Spleen (tissue), 11 donors: ENCODE measurements at regions not wholly inside any gene's neighbourhood (a gene's known extent, or its start where the extent isn't known, plus 50 kb on each side); places are given as distances from the start of the nearest gene placed in this dataset.

ENCODE experiments used
- DNase-seq: peaks from one replicate; pipeline ENCODE4 v3.0.0-alpha.2; 2020
- H3K27ac ChIP-seq, 8 donors: fragments of 200-600 bp; sonication (generic) in 7 of 8; 1 replicate in 4 of 8; 2 replicates in 4 of 8; pipeline versions ENCODE4 v1.5.0 to v1.8.0; 2016 to 2021; ENCODE audit warnings: inconsistent platforms in 4 of 8, mild to moderate bottlenecking in 4 of 8, moderate library complexity in 1 of 8
- H3K27me3 ChIP-seq, 7 donors: fragments of 200-600 bp; sonication (generic) in 6 of 7; replicated peaks in 1 of 7; 1 replicate in 4 of 7; 2 replicates in 3 of 7; pipeline versions ENCODE4 v1.5.0 to v1.8.0; 2016 to 2021; ENCODE audit warnings: inconsistent platforms in 3 of 7, mild to moderate bottlenecking in 1 of 7
- H3K36me3 ChIP-seq, 6 donors: fragments of 200-600 bp; sonication (generic) in 5 of 6; 1 replicate in 4 of 6; 2 replicates in 2 of 6; pipeline versions ENCODE4 v1.5.0 to v1.8.0; 2016 to 2021; ENCODE audit warnings: inconsistent platforms in 2 of 6
- H3K4me1 ChIP-seq, 6 donors: fragments of 200-600 bp; sonication (generic) in 5 of 6; 1 replicate in 3 of 6; 2 replicates in 3 of 6; pipeline versions ENCODE4 v1.5.0 to v1.8.0; 2016 to 2021; ENCODE audit warnings: inconsistent platforms in 3 of 6
- H3K4me3 ChIP-seq, 8 donors: fragments of 200-600 bp; sonication (generic) in 7 of 8; 1 replicate in 4 of 8; 2 replicates in 4 of 8; pipeline versions ENCODE4 v1.5.0 to v1.8.0; 2016 to 2021; ENCODE audit warnings: inconsistent platforms in 4 of 8, mild to moderate bottlenecking in 4 of 8, moderate library complexity in 2 of 8
- H3K9me3 ChIP-seq, 8 donors: fragments of 200-600 bp; sonication (generic) in 7 of 8; 1 replicate in 4 of 8; 2 replicates in 4 of 8; pipeline versions ENCODE4 v1.5.0 to v1.8.0; 2016 to 2021; ENCODE audit warnings: inconsistent platforms in 4 of 8
- POLR2A ChIP-seq, 3 donors: fragments of 450-650 bp; IDR thresholded peaks; one replicate each; pipeline ENCODE4 v1.5.1; 2017; ENCODE audit warnings: antibody characterized with exemption in 3 of 3, mild to moderate bottlenecking in 1 of 3
- POLR2AphosphoS5 ChIP-seq, 3 donors: sonication (generic); formaldehyde crosslinking; IDR thresholded peaks; one replicate each; pipeline ENCODE4 v1.5.1; 2017; ENCODE audit warnings: antibody characterized with exemption in 3 of 3
- WGBS, 5 donors: extraction: QIAGEN DNeasy Blood & Tissue Kit in 3 of 5; methylation state at CpG; one replicate each; pipeline versions ENCODE4 v1.1.5 to v1.1.7; 2013 to 2018; 5-methylcytosine and 5-hydroxymethylcytosine counted together
- intact Hi-C: fragments of 100-400 bp; cut with DNase I; formaldehyde crosslinking; loops from one replicate; pipeline ENCODE4 v1.15.0; 2023; ENCODE audit warnings: low total_unique reads
- TF ChIP-seq, protein P1 (sequence below), 11 experiments: fragments of 200-600 bp in 7 of 11; fragments of 450-650 bp in 4 of 11; sonication (generic) in 4 of 11; IDR thresholded peaks in 8 of 11; conservative IDR thresholded peaks in 3 of 11; 1 replicate in 7 of 11; 2 replicates in 4 of 11; pipeline versions ENCODE4 v1.4.0 to v1.8.0; 2016 to 2021; ENCODE audit warnings: antibody characterized with exemption in 11 of 11, inconsistent platforms in 4 of 11, mild to moderate bottlenecking in 1 of 11
- donor health status: healthy with polysubstance abuse.
- donor health status: DM: no; HTN: no; CAD: no; lungs with moderate emphysema.
- donor health status: DM: no; HTN: no; CAD: no.
- donor health status: Bipolar disorder and iron deficiency.
- donor health status: healthy.
- donor health status: DM: no; HTN: no; CAD: no.
- donor health status: DM: yes; HTN: yes; CAD: no.

DNA sequence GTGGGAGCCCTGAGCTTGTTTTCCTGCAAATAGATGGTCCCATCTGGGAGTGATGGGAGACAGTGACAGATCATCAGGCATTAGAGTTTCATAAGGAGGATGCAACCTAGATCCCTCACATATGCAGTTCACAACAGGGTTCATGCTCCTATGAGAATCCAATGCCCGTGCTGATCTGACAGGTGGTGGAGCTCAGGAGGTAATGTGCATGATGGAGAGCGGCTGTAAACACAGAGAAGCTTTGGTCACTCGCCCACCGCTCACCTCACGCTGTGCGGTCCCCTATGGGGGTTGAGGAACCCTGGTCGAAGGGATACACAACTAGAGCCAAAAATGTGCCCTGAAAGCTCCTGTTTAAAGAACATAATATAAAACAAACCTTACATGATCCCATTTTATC lies 88.5 kb upstream of the CREB5 start:
- TF ChIP-seq, protein P1, sequence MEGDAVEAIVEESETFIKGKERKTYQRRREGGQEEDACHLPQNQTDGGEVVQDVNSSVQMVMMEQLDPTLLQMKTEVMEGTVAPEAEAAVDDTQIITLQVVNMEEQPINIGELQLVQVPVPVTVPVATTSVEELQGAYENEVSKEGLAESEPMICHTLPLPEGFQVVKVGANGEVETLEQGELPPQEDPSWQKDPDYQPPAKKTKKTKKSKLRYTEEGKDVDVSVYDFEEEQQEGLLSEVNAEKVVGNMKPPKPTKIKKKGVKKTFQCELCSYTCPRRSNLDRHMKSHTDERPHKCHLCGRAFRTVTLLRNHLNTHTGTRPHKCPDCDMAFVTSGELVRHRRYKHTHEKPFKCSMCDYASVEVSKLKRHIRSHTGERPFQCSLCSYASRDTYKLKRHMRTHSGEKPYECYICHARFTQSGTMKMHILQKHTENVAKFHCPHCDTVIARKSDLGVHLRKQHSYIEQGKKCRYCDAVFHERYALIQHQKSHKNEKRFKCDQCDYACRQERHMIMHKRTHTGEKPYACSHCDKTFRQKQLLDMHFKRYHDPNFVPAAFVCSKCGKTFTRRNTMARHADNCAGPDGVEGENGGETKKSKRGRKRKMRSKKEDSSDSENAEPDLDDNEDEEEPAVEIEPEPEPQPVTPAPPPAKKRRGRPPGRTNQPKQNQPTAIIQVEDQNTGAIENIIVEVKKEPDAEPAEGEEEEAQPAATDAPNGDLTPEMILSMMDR (IDR thresholded peaks at IDR 0.05 in 8 of 11, conservative IDR thresholded peaks at IDR 0.05 in 3 of 11): no peak
- TF ChIP-seq POLR2AphosphoS5 (IDR thresholded peaks at IDR 0.05) (no peak), POLR2A (IDR thresholded peaks at IDR 0.05) (no peak)
- Histone ChIP-seq H3K36me3 (no peaks in the 10 kb centered on the region), H3K4me1 (peaks cover 0 to 2% (median 0%) of the 10 kb centered on the region in 6 donors), H3K27me3 (no peaks in the 10 kb centered on the region), H3K9me3 (no peaks in the 10 kb centered on the region), H3K27ac (no peak overlapping the region), H3K4me3 (no peak overlapping the region)
- 85 to 95% (median 91%) methylated on average over 7 of the region's 7 CpGs for WGBS, 5 donors
- no peak for DNase-seq
- intact Hi-C loops: no loop called here

DNA sequence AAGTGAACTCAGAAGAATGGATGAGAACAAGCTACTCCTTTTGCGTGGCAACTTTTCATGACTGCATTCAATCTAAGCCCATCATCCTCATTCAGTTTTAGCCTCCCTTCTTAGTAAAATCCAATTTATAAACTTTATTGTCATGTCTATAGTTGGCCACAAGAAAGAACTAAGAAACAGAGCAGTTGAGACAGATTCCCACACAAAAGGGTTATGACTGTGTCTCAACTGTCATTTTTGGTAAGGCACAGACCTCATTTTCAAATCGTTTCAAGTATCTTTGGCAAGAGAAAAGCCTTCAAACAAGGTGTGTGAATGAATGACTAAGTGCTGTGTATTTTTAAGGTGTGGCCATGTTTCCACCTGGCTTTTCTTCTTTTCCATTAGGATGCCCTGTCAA lies 84.2 kb upstream of the CREB5 start:
- DNase-seq: no peak

DNA sequence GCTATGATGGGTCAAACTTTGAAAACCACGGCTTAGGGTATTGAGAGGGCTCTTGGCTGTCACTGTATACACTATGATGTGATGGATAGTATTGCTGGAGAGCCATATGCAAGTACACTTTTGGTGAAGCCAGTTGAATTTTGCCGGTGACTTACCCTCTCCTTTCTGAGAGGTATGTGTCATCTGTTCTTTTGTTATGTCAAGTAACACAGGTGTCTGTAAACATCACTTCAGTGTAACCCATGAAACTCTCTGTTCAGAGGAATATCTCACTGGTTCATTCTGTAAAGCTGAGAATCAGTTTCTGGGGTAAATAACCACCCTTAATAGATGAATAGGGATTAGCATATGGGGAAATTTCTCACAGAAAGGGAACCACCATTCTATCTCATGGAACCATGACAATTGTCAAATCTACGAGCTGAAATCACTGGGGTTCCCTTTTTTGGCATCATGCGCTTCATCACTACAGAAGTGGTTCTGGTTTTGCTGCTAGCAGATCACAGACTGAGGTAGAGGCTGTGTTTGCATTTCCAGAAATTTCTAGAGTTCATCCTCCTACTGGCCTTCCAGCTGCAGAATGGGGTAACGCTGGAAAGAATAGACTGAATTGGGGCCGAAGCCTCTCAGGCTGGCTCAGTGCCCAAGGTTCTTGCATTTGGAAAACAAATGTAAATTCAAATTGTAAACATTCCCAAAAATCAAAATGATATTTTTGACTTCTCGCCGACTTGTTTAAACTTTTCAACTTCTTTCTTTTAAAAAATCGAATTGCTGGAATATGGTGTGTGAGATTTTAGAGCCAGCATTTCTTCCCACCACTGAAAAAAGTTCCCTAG lies 83.3 kb upstream of the CREB5 start:
- intact Hi-C loops: no loop called here
- H3K4me1 ChIP-seq: peaks cover 0 to 24% (median 15%) of the 10 kb centered on the region in 6 donors
- H3K36me3 ChIP-seq: no peaks in the 10 kb centered on the region
- DNase-seq: no peak
- H3K27me3 ChIP-seq: no peaks in the 10 kb centered on the region
- TF ChIP-seq POLR2AphosphoS5 (IDR thresholded peaks at IDR 0.05): no peak
- no peak overlapping the region for H3K27ac ChIP-seq
- H3K9me3 ChIP-seq: peaks cover 0 to 3% (median 0%) of the 10 kb centered on the region in 8 donors
- WGBS, 5 donors: 79 to 86% (median 85%) methylated on average over 9 of the region's 9 CpGs
- no peak overlapping the region for H3K4me3 ChIP-seq

More for the DNA sequence above, 84.2 kb upstream of the CREB5 start:
- peaks cover 0 to 24% (median 15%) of the 10 kb centered on the region in 6 donors for H3K4me1 ChIP-seq
- intact Hi-C loops: no loop called here
- no peaks in the 10 kb centered on the region for H3K9me3 ChIP-seq
- 74 to 87% (median 80%) methylated on average over 2 of the region's 2 CpGs for WGBS, 5 donors
- no peak overlapping the region for H3K4me3 ChIP-seq
- H3K36me3 ChIP-seq: no peaks in the 10 kb centered on the region
- TF ChIP-seq POLR2AphosphoS5 (IDR thresholded peaks at IDR 0.05) (no peak), POLR2A (IDR thresholded peaks at IDR 0.05) (no peak)
- TF ChIP-seq, protein P1 (IDR thresholded peaks at IDR 0.05 in 8 of 11, conservative IDR thresholded peaks at IDR 0.05 in 3 of 11): no peak
- no peak overlapping the region for H3K27ac ChIP-seq
- no peaks in the 10 kb centered on the region for H3K27me3 ChIP-seq

GRCh38 chr7:28329661-28330363 lies 82.5 kb upstream of the CREB5 start:
- intact Hi-C loops: no loop called here
- TF ChIP-seq POLR2A (IDR thresholded peaks at IDR 0.05) (no peak), POLR2AphosphoS5 (IDR thresholded peaks at IDR 0.05) (no peak)
- TF ChIP-seq, protein P1 (IDR thresholded peaks at IDR 0.05 in 8 of 11, conservative IDR thresholded peaks at IDR 0.05 in 3 of 11): no peak
- WGBS, 5 donors: 6 to 12% (median 8%) methylated on average over 6 of the region's 6 CpGs
- H3K27ac ChIP-seq: peak overlapping the region in 1 of 8 donors; percentile 28
- peaks cover 0 to 24% (median 15%) of the 10 kb centered on the region in 6 donors for H3K4me1 ChIP-seq
- peak overlapping the region in 2 of 8 donors; percentile 12 to 39 for H3K4me3 ChIP-seq
- peaks cover 0 to 5% (median 0%) of the 10 kb centered on the region in 8 donors for H3K9me3 ChIP-seq
- no peaks in the 10 kb centered on the region for H3K36me3 ChIP-seq
- DNase-seq: no peak
- H3K27me3 ChIP-seq: no peaks in the 10 kb centered on the region
